Astrocyte (in vitro differentiated cells and primary cell): ENCODE measurements at regions not wholly inside any gene's neighbourhood (a gene's known extent, or its start where the extent isn't known, plus 50 kb on each side); places are given as distances from the start of the nearest gene placed in this dataset.

Source experiments
- CTCF ChIP-seq: IDR thresholded peaks from 2 replicates; pipeline ENCODE4 v1.5.1; 2011; ENCODE audit warnings: low read depth, mild to moderate bottlenecking, inconsistent platforms, low read length, moderate library complexity; ENCODE audit not compliant: insufficient read depth
- EZH2 ChIP-seq: IDR thresholded peaks from 2 replicates; pipeline ENCODE4 v1.6.1; 2012; ENCODE audit warnings: mild to moderate bottlenecking, low read length, inconsistent platforms; ENCODE audit not compliant: insufficient read depth

GRCh38 chr18:67347438-67347837 is 169.1 kb downstream of the DSEL start:
- no peak for TF ChIP-seq CTCF
- no peak for TF ChIP-seq EZH2
